ENCODE measurements at regions not wholly inside any gene's neighbourhood (a gene's known extent, or its start where the extent isn't known, plus 50 kb on each side); places are given as distances from the start of the nearest gene placed in this dataset.

DNA sequence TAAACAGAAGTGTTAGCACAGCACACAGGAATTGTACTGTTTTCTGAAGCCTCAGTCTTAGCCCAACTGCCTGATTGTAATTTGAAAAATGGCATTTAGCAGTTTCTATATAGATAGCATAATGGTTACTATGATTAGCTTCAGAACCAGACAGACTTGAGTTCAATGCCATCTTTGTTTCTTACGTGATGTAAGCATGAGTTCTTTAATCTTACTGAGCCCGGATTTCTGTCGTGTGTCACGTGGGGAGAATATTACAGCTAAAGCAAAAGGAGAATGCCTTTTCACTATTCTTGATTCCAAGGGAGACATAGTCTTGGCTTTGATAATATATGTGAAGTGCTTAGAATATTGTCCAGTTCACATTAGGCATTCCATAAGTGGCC, 407.3 kb downstream of the STIM2 start:
- no peak for DNase-seq

DNA sequence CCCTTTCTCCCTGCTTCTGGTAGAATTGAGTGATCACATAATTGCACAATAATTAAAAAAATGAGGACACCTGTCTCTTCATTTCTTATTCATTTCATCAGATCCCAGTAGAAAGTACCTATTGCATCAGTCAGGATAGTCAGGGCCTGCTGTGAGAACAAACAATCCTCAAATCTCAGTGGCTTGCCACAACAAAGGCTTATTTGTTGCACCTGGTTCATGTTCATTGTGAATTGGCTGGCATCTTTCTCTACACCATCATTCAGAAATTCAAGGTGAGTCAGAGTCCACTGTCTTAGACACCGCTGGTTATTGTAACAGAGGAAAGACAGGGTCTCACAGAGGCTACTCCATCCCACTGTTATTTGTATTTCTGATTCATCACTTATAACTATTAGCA, 409.8 kb downstream of the STIM2 start:
- no peak for DNase-seq

GRCh38 chr4:27271555-27271954, 410.9 kb downstream of the STIM2 start:
- DNase-seq = no peak

DNA sequence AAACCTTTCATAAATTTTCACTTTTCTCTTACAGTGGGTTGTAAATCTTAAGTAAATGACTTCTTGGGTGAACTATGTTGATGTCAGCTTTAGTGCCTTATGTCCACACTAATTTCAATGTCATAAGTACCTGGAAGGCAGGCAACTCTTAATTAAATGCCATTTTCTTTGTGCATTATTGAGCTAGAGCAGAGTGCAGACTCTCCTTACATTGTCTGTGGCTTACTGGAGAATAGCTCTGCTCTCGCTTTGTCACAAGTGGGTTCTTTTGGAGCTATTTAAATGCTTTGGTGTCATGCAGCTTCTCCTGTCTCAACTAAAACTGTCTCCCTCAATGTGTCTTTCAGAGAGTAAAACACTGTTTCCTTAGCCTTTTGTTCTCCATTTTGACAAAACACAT, 411.6 kb downstream of the STIM2 start:
- DNase-seq = no peak

- no peak for DNase-seq
These were observed 415.8 kb downstream of the STIM2 start for GRCh38 chr4:27276307-27277073.

- DNase-seq = peak; percentile 49
These were observed 418.2 kb downstream of the STIM2 start for GRCh38 chr4:27278615-27279375.

DNA sequence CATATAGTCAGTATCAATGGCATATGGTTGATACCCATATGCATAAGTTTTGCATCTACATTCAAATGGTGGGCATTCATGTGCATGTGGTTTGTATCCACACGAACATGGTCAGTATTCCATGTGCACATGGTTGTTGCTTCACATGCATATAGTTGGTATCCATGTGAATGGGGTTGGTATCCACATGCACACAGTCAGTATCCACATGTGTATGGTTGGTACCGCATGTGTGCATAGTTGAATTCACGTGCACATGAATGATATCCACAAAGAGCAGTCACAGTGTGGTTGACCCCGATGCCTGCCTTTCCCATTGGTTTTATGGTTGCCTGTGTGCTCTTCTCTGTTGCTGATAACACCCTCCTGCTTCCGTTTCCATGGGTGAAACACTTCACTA, 427.9 kb downstream of the STIM2 start:
- DNase-seq = no peak

DNA sequence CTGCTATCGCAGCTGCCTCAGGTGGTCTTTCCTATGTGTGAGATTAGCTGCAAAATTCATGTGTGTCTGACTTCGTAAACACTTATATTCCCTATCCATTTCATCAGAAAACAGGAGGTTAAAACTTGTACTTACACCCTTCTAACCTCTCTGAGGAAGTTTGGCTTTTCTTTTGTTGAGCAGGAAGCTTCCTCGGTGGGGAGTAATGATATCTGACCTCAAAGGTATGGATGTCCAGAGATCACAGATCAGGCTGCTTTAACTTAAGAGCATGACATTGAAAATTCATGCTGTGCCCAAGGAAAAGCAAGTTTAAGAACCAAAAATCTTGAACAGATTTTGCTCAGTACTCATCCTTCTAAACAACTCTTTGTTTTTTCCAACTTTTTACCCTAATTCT, 429.1 kb downstream of the STIM2 start:
- DNase-seq = no peak

GRCh38 chr4:27293831-27294230, 433.2 kb downstream of the STIM2 start:
- no peak for DNase-seq

- DNase-seq = no peak
These were observed 444.1 kb downstream of the STIM2 start for GRCh38 chr4:27304751-27305150.

GRCh38 chr4:27305246-27305645, 444.6 kb downstream of the STIM2 start:
- DNase-seq = no peak

DNA sequence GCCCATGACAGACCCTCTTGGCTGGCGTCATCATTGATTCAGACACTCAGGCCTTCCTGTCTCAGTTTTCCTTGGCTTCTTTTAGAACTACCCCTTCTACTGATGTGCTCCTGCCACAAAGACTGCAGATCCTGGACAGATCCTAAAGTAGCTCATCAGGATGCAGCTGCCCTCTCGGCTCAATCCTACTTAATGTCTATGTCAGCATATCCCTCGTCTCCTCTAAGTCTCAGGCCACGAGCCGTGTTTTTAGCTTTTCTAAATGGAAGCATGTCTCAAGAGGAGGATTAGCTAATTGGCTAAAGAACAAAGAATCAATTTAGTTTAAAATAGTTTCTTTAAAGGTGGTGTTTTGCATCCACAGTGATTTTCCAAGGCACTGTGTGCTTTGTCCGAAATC, 447.7 kb downstream of the STIM2 start:
- no peak for DNase-seq

DNA sequence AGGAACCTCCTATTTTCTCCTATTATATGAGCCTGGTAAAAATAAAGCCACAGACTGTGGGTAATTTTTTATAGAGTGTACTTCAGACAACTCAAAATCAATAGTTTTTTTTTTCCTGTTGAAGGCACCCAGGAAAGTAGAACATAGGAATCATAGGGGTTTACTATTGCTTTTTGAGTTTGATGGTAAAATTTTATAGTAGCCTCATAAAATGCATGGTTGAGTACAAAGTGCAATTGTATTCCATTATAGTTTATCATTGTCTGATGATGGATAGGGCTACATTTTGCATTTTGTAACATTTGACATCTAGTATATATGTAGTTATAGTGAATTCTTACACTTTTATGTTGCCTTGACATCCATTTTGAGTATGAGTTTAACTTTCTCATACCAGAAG, 455.0 kb downstream of the STIM2 start:
- DNase-seq = no peak

DNA sequence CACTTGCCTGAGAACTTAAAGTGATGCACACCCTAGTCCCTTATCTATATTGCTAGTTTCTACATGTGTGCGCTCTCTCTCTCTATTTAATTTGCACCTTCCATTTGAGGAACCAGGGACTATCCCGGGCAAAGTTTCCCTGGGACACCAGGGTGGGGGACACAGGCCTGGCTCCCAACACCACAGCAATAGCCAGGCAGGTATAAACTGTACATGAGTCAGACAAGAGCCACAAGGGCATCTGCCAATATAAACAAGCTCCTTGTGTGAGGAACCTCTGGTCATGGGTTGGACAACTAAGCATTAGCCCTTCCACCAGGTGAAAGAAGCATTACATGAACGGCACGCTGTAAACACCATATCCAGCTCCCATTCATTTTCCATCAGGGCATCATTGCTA, 455.5 kb downstream of the STIM2 start:
- DNase-seq = no peak

- peak; percentile 54 for DNase-seq
These were observed 458.1 kb downstream of the STIM2 start for GRCh38 chr4:27318740-27319139.

DNA sequence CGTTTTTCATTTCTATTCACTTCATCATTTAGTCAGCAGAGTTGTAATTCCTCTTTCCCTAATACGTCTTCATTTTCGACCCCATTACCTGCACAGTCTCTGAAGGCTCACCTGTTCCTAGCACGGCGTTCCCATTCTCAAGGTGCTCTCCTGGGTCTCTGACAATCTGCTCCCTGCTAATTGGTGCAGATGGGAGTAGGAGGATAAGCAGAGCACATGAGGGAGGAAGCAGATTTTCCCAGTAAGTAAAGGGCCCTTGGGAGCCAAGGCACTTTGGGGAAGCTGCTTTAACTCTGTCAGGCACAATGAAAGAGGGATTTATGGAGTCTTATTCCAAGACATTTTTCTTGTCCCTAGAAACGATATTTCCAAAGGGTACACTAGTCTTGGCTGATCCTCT, 466.4 kb downstream of the STIM2 start:
- DNase-seq = no peak

- no peak for DNase-seq
These were observed 467.0 kb downstream of the STIM2 start for GRCh38 chr4:27327421-27328181.

DNA sequence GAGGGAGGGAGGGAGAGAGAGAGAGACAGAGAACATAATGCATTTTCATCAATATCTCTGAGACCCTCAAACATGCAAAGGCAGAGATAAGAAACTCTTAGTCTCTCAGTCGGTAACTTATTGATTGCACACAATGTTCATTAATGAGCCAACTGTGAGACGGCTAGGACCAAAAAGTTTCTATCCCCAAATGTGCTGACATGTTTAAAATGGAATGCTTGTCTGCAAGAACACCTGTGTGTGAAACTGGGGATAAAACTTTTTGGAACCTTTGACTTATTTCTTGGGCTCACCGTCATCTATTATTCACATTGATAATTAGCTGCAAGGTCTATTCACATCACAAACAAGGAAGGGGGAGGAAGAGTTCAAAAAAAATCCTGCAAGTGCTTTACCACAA, 477.9 kb downstream of the STIM2 start:
- no peak for DNase-seq

- no peak for DNase-seq
These were observed 482.8 kb downstream of the STIM2 start for GRCh38 chr4:27343411-27343810.

- DNase-seq = no peak
These were observed 489.5 kb downstream of the STIM2 start for GRCh38 chr4:27350161-27350560.

DNA sequence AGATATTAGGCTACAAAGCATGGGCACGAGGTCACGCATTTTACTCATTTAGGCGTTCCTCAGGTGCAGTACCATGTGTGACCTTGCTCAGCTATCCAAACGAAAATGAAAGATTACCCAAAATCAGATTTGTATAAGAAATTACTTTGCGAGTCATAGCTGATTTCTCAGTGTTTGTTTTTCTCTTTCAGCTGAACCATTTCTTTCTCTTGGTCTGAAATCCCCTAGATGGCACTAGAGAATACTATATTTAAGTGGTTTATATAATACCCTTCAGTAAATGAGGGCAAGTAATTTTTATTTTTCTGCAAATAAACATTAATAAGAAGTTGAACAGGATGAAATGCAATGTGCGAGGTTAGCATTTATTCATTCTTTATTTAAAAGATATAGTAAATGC, 496.6 kb downstream of the STIM2 start:
- peak; percentile 30 for DNase-seq

GRCh38 chr4:27358269-27358668, 497.6 kb downstream of the STIM2 start:
- DNase-seq = no peak

GRCh38 chr4:27360131-27360530, 499.5 kb downstream of the STIM2 start:
- no peak for DNase-seq
